ENCODE measurements at regions not wholly inside any gene's neighbourhood (a gene's known extent, or its start where the extent isn't known, plus 50 kb on each side); places are given as distances from the start of the nearest gene placed in this dataset.

DNA sequence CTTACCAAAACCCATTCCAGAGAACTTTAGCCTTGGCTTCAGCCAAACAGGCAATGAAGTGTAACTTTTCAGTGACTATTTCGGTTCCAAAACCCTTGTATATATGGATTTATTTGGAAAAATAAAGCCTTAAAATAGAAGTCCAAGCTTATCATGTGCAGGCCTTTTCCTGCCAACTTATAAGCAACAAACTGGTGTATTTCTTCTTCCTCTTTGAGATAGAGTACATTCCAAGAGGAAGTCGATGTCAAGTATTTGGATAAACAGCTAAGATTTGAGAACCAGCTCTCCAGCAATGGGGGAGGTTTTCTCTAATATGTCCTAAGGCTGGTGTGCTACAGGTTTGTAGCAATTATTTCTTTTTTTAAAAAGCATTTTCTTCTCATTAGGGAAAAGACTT lies 407.8 kb downstream of the DUSP10 start:
- in situ Hi-C loops (cut with HindIII; ENCODE audit: low pct_ligation_motif_present, low pct_unique_long_range_greater_than_20kb, low sequenced_read_pairs), result no loop called here
- DNase-seq, result no peak

DNA sequence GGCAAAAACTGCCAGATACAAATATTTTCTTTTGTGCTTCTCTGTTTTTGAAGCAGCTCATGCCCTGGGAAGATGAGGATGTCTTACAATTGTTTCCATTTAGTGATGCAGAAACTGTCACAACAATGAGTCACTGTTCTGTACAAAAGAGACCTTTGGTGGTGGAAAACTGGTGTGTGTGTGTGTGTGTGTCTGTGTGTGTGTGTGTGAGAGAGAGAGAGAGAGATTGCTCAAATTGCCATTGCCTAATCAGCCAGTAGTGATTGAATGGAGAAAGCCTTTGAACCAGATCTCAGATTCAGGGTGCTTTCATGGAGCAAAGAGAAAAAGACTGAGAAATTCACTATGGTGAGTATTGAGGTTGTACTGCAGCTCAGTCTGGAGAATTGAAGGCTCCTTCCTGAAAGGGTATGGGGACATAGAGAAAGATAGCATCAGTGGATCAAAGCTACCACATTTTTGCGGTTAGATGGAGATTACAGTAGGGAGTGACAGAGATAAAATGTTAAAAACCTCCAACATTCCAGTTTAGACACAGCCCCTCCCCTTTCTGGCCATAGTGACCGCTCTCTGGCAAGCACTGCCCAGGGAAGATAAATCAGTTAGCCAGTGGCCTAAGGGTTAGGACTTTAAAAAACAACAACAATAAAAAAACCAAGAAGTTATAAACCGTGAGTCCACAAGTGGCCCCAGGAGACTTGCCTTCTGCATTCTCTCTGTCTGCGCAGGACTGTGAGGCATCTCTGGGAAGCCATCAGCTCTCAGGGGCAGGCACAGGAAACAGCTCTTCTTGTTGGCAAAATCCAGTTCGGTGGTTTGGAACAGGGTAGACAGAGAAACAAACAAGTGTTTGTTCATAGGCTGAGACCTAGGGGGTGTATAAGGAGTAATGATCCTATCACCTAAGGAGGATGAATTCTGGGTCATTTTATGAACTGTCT lies 406.5 kb downstream of the DUSP10 start:
- in situ Hi-C loops (cut with HindIII; ENCODE audit: low pct_ligation_motif_present, low pct_unique_long_range_greater_than_20kb, low sequenced_read_pairs), result no loop called here
- no peak for DNase-seq

DNA sequence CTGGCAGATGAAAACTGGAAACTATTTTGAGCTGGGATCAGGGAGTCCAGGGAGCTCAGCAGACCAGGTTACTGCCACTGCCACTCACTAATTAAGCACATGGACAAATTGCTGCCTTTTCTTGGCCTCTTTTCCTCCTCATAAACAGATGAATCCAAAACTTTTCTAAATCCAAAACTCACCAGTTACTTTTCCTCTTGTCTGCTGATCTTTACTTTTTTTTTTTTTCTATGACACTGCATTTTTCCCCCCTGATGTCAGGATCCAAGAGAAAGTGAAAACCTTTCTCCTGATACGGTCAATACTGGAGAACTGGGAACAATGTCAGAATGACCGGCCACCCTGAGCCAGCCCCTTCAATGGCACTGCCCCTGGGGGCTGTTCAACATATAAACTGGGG lies 405.8 kb downstream of the DUSP10 start:
- in situ Hi-C loops (cut with HindIII; ENCODE audit: low pct_ligation_motif_present, low pct_unique_long_range_greater_than_20kb, low sequenced_read_pairs), result no loop called here
- DNase-seq, result no peak

DNA sequence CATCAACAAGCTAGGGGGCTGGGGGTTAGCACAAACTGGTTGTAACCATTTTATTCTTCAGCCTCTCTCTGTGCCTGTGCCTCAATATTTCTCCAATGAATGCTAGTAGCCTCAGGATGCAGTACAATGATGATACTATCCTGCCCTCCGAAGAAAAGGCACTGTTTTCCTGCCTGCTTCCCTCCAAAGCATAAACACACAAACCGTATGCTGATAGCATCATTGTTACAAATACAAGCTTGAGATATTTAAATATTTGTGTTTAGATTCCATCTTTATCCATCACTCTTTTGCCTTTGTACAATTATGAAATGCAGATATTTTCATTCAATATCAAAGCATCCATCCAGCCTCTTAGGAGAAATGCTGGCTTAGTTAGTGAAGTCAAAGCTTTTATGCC lies 404.8 kb downstream of the DUSP10 start:
- DNase-seq, result no peak
- in situ Hi-C loops (cut with HindIII; ENCODE audit: low pct_ligation_motif_present, low pct_unique_long_range_greater_than_20kb, low sequenced_read_pairs), result no loop called here

DNA sequence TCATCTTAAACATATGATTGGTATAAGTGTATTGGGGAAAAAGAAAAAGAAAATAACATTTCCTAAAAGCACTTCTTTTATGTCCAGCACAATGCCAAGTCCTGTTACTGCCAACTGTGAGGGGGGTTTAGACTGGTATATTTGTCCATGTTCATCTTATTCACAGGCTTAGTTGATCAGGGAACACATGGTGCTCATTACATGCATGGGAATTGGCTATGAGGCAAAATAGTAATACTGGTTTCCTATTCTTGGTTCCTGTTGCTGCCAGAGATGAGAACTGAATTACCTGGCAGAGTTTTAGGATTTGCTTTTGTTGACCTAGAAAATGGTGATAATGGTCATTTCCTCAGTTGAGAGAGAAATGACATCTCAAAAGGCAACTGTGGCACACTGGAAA lies 398.8 kb downstream of the DUSP10 start:
- no peak for DNase-seq
- in situ Hi-C loops (cut with HindIII; ENCODE audit: low pct_ligation_motif_present, low pct_unique_long_range_greater_than_20kb, low sequenced_read_pairs), result no loop called here

DNA sequence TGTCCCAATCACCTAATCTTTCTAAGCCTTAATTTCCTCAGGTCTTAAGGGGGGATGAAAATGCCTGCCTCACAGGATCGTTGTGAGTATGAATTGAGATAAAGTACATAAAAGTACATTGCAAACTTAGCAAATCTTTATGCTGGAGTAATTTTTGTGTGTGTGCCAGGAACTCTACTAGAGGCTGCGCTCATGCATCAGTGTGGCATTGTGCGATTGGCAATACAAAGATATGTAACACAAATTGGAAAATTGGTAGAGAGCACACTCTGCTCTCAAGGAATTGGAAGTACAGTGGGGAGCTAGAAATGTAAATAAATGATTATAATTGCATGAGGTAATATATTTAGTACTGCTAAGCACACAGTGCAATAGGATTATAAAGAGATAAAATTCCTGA lies 398.3 kb downstream of the DUSP10 start:
- DNase-seq, result no peak
- in situ Hi-C loops (cut with HindIII; ENCODE audit: low pct_ligation_motif_present, low pct_unique_long_range_greater_than_20kb, low sequenced_read_pairs), result no loop called here

DNA sequence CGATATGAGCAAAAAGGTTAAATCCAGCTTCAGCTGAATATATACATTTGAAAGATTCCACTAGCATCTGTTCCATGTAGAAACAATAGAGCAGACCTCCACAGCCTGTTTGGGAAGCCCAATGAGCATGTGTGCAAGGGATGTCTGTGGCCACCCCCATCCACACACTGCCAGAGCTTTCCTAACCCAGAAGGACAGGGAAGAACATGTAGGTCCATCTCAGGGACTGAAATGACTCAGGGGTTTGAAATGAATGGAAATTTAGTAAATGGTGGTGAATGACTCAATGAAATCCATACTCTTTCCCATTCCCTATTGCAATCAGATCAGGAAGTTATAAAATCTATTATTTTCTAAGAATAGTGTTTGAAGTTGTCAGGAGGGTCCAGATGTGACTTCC lies 397.2 kb downstream of the DUSP10 start:
- in situ Hi-C loops (cut with HindIII; ENCODE audit: low pct_ligation_motif_present, low pct_unique_long_range_greater_than_20kb, low sequenced_read_pairs), result no loop called here
- no peak for DNase-seq

DNA sequence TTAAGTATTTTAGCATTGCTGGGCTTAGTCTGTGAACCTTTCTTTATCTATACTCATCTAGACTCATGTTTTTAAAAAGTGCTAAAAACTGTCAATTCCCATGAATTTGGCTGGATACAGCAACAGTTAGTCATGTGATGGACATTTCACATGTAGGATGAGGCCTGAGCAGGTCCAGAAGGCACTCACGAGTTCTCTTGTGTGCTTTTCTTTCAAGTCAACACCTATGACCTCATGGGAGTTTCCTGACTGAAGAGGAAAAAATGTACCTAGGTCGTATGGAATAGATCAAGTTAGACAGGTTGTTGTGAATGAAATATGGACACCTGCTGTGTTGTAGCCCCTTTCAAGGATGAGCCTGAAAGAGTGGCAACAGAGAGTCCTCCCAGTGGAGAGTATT lies 394.2 kb downstream of the DUSP10 start:
- no peak for DNase-seq
- in situ Hi-C loops (cut with HindIII; ENCODE audit: low pct_ligation_motif_present, low pct_unique_long_range_greater_than_20kb, low sequenced_read_pairs), result no loop called here

DNA sequence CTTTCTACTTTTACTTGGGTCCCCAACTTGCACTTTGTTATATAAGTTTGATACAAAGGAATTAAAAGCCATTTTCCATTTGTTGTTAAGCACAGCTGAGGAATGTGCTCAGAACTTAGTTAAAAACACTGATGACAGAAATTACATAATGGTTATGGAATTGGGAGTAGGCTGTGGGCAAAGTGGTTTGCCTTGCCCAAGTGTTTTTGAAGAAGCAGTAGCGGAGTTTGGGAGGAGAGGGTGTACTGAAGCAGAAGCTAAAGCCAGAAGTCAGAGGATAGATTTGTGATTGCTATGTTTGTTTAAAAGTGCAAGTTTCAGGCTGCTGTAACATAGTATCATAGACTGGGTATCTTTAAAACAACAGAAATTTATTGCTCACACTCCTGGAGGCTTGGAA lies 391.8 kb downstream of the DUSP10 start:
- in situ Hi-C loops (cut with HindIII; ENCODE audit: low pct_ligation_motif_present, low pct_unique_long_range_greater_than_20kb, low sequenced_read_pairs), result no loop called here
- no peak for DNase-seq

DNA sequence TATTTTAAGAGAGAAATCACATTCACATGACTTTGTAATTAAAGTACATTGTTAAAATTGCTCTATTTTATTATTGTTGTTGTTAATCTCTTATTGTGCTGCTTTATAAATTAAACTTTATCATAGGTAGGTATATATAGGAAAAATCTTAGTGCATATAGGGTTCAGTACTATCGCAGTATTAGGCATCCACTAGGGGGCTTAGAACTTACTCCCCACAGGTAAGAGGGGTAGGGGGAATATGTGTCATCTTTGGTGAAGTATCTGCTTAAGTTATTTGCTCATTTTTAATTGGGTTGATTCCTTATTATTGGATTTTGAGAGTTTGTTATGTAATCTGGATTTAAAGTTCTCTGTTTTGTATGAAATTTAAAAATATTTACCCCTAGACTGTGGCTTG lies 385.2 kb downstream of the DUSP10 start:
- in situ Hi-C loops (cut with HindIII; ENCODE audit: low pct_ligation_motif_present, low pct_unique_long_range_greater_than_20kb, low sequenced_read_pairs), result no loop called here

DNA sequence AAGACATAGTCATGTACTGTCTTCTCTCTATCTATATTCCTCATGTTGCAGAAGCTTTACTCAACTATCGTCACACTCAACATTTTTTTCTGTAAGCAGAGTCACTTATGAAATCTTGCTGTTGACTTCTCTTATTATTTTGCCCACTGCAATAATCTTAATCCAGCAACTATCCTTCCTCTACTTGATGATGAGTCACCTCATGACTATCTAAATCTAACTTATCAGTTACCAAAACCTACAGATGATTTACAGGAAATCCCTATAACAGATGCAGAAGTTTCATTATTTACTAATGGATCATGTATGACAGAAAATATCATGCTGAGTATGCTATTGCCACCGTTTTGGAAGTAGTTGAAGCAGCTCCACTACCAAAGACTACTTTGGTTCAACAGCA lies 378.9 kb downstream of the DUSP10 start:
- in situ Hi-C loops (cut with HindIII; ENCODE audit: low pct_ligation_motif_present, low pct_unique_long_range_greater_than_20kb, low sequenced_read_pairs), result no loop called here
- peak; percentile 24 for DNase-seq

More for the DNA sequence above, 385.2 kb downstream of the DUSP10 start:
- DNase-seq, result no peak

DNA sequence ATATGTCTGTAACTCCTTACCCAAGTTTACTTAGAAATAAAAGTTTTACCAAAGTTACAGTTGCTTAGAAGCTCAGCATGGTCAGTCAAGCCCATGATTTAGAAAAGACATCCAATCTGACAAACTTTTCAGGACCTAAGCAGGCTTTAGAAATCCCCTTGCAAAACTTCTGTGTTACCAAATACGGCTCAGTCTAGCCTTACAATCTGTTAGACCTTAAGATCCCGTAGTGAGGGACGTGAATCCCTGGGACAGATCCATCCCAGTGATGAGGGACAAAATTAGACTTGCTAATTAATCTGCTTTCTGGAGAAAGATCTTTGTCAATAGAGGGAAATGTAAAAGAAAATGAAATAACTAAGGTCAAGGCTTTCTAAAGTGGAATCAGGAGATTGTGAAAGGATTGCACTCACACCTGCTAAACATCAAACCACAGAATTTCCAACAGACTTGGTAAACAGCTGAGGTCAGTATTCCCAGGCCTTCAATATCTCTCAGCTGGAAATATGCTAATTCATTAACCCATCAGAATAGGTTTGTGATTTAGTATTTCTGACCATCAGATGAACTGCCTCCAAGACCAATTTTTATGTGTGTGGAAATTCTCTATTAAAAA lies 375.3 kb downstream of the DUSP10 start:
- DNase-seq, result no peak
- in situ Hi-C loops (cut with HindIII; ENCODE audit: low pct_ligation_motif_present, low pct_unique_long_range_greater_than_20kb, low sequenced_read_pairs), result no loop called here

DNA sequence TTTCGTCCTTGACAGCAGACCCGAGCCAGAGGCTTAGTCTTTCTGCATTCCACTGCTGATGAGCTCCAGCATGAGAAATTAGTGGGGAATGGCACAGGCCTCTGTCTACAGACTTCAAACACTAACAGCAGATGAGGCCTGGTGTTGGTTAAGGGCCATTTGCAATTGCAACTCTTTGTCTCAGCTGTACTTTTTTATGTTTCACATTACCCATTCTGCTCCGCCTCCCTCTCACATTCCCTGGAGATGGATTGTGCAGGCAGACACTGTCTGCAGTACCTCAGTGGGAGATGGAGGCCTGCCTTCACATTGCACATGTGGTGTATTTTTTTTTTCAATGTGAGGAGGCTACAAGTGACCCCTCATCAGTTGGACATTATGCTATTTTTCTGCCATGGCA lies 370.2 kb downstream of the DUSP10 start:
- DNase-seq, result no peak
- in situ Hi-C loops (cut with HindIII; ENCODE audit: low pct_ligation_motif_present, low pct_unique_long_range_greater_than_20kb, low sequenced_read_pairs), result no loop called here

DNA sequence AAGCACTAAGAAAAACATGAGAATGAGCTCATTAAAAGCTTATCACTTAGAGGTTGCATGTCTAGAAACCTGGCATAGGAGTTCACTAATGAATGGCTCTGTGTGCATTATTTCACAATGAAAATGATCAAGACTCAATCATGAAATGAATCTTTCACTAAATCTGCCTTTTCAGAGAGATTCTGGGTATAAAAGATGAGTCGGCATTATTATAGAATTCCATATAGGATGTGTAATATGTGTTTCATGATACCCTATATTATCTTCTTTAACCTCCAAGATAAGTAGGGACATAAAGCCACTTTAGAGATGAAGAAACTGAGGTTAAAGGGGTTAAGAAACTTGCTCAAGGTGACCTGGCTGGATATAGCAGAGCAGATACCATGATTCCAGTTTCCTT lies 368.1 kb downstream of the DUSP10 start:
- in situ Hi-C loops (cut with HindIII; ENCODE audit: low pct_ligation_motif_present, low pct_unique_long_range_greater_than_20kb, low sequenced_read_pairs), result no loop called here
- no peak for DNase-seq

DNA sequence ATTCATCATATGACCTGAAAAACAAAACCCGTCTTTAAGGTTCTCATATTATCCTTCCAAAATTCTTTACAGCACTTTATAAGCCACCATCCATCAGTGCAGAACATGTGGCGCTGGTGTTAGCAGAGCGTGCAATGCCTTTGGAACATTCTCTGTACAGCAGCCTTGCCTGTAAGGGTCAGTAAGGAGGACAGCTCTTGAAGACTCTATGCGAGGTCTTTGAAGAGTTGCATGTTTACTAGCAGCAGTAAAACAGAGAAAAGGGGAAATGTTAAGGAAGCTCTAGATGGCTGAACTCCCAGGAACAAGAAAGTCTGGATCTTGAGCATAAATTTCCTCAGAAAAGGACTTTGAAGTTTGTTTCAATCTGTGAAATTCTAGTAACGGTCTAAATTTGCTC lies 365.6 kb downstream of the DUSP10 start:
- no peak for DNase-seq
- in situ Hi-C loops (cut with HindIII; ENCODE audit: low pct_ligation_motif_present, low pct_unique_long_range_greater_than_20kb, low sequenced_read_pairs), result no loop called here

DNA sequence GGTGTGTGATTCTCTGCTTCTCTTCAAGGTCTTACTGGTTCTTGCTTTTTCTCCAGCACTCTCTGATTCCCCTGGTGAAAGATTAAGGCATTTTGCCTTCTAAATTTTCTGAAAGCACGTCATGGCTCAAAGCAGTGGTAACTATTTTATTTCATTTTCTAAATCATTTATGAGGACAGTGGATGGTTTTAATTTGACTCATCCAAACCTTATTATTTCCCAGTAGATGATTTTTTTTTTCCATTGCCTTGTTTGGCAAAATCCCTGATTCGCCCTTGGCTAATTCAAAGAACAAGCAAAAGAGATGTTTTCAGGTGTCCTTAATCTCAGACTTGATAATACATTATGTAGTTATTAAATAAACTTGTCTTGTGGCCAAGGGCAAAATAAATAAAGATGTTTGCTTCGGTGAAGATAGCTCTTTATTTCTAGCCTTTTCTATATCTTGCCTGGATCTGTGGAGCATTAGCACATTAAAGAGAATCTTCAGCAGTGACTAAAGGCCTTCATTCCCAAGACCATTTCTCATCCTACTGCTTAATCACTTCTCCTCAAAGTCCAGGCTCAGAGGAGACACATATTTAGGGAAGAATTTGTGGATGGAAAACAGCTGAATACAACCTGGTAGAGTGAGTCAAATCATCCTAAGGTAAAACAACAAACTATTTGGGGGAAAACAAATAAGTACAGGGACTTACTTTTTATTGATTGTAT lies 359.8 kb downstream of the DUSP10 start:
- no peak for DNase-seq
- in situ Hi-C loops (cut with HindIII; ENCODE audit: low pct_ligation_motif_present, low pct_unique_long_range_greater_than_20kb, low sequenced_read_pairs), result no loop called here

DNA sequence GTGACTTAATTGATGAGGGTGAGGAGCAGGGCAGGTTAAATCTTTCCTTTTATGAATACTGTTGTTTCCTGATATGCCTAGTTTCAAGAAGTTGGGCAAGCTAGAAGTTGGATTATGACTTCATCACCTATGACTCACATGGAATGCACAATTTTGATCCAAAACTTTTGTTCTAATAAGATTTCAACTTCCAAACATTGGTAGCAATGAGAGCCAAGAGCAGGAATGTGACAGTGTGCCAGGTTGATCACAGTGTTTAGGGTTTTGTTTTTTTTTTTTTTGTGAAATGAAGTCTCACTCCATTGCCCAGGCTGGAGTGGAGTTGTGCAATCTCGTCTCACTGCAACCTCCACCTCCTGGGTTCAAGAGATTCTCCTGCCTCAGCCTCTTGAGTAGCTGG lies 349.4 kb downstream of the DUSP10 start:
- DNase-seq, result no peak
- in situ Hi-C loops (cut with HindIII; ENCODE audit: low pct_ligation_motif_present, low pct_unique_long_range_greater_than_20kb, low sequenced_read_pairs), result no loop called here

DNA sequence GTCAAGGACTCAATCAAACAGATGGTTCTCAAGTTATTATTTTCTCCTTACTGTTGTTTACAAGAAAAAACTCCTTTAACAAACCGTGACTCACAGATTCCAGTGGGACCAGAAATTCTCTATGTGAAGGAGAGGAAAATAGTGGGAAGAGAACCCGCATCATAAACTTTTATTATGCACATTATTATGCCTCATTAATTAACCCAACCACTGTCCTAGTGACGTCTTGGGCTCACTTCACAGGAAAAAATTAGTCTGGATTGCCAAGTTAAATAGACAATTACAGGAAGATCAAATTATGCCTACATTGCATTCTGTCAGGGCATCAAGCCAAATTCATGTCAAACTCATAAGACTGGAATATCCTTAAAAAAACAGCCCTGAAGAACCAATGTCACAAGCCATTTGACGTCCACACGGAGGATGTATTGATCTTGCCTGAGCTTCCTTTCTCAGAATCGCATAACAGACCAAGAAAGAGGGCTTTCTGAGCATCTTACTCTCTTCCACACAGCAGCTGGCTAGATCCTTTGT lies 347.8 kb downstream of the DUSP10 start:
- in situ Hi-C loops (cut with HindIII; ENCODE audit: low pct_ligation_motif_present, low pct_unique_long_range_greater_than_20kb, low sequenced_read_pairs), result no loop called here
- no peak for DNase-seq

DNA sequence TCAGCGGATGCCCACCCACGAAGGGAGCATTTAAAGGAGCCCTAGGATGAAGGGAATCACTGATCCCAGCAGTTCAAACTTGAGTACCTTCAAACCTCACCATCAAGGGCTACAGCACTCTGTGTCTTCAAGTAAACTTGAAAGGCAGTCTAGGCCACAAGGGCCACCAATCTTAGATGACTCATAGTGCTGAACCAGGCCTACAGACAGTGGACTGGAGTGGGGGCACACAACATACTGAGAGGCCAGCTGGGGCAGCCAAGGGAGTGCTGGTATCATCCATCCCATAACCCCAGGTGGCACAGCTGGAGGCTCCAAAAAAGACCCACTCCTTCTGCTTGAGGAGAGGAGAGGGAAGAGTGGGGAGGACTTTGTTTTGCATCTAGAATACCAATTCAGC lies 345.4 kb downstream of the DUSP10 start:
- DNase-seq, result no peak
- in situ Hi-C loops (cut with HindIII; ENCODE audit: low pct_ligation_motif_present, low pct_unique_long_range_greater_than_20kb, low sequenced_read_pairs), result no loop called here

Measured in ACHN (cell line).